ENCODE measurements at regions not wholly inside any gene's neighbourhood (a gene's known extent, or its start where the extent isn't known, plus 50 kb on each side); places are given as distances from the start of the nearest gene placed in this dataset.

- TF ChIP-seq YY1 (IDR thresholded peaks at IDR 0.05; ENCODE audit: insufficient read depth, insufficient read length) (no peak), ZNF274 (IDR thresholded peaks at IDR 0.05; ENCODE audit: low read depth, low read length) (no peak)
Measured at GRCh38 chr11:45399166-45399565, 113.0 kb upstream of the SYT13 start.

Measured in NT2/D1 (cell line).